HEK293 (cell line): ENCODE measurements at regions not wholly inside any gene's neighbourhood (a gene's known extent, or its start where the extent isn't known, plus 50 kb on each side); places are given as distances from the start of the nearest gene placed in this dataset.

Experiments
- HIC1 ChIP-seq: fragments of 450-650 bp; formaldehyde crosslinking; IDR thresholded peaks from 2 replicates; pipeline ENCODE4 v1.5.1; 2016; ENCODE audit warnings: missing biosample characterization, missing genetic modification characterization
- ZFP37 ChIP-seq: fragments of 450-650 bp; formaldehyde crosslinking; IDR thresholded peaks from 2 replicates; pipeline ENCODE4 v1.5.1; 2016; ENCODE audit warnings: missing biosample characterization, missing genetic modification characterization
- ZNF174 ChIP-seq: fragments of 450-650 bp; formaldehyde crosslinking; IDR thresholded peaks from 2 replicates; pipeline ENCODE4 v1.5.0; 2017; ENCODE audit warnings: missing biosample characterization, mild to moderate bottlenecking, missing genetic modification characterization
- ZNF274 ChIP-seq, 2 experiments: fragments of 200-500 bp in 1 of 2; fragments of 450-650 bp in 1 of 2; sonication (Bioruptor generic) in 1 of 2; formaldehyde crosslinking in 1 of 2; IDR thresholded peaks; 2 replicates each; pipeline versions ENCODE4 v1.5.1 to v1.6.1; 2014 to 2016; ENCODE audit warnings: borderline replicate concordance in 1 of 2, inconsistent platforms in 1 of 2, low read length in 1 of 2, missing biosample characterization in 1 of 2, missing genetic modification characterization in 1 of 2
- ZNF501 ChIP-seq: fragments of 450-650 bp; formaldehyde crosslinking; IDR thresholded peaks from 2 replicates; pipeline ENCODE4 v1.5.1; 2016; ENCODE audit warnings: missing biosample characterization, missing genetic modification characterization
- ZNF585B ChIP-seq: fragments of 450-650 bp; formaldehyde crosslinking; IDR thresholded peaks from 2 replicates; pipeline ENCODE4 v1.5.1; 2016; ENCODE audit warnings: missing biosample characterization, missing genetic modification characterization
- ZNF610 ChIP-seq: fragments of 450-650 bp; formaldehyde crosslinking; IDR thresholded peaks from 2 replicates; pipeline ENCODE4 v1.5.1; 2016; ENCODE audit warnings: missing biosample characterization, missing genetic modification characterization, borderline replicate concordance

- TF ChIP-seq ZNF585B = no peak
- no peak for TF ChIP-seq ZNF174 (tag by site-specific recombination)
- TF ChIP-seq ZNF610 (tag by site-specific recombination) = no peak
- no peak for TF ChIP-seq ZNF501
- no peak for TF ChIP-seq HIC1
- TF ChIP-seq ZFP37 (tag by site-specific recombination) = no peak
- TF ChIP-seq ZNF274 (IDR thresholded peaks at IDR 0.05; ENCODE audit: low read length) = no peak
- no peak for TF ChIP-seq ZNF274 (tag by site-specific recombination; IDR thresholded peaks at IDR 0.05; ENCODE audit: borderline replicate concordance)
Observed at GRCh38 chr18:64337673-64338072, 188.8 kb upstream of the LINC00305 start.
